ENCODE measurements at regions not wholly inside any gene's neighbourhood (a gene's known extent, or its start where the extent isn't known, plus 50 kb on each side); places are given as distances from the start of the nearest gene placed in this dataset.

GRCh38 chr2:128564551-128564950 lies 245.9 kb upstream of the HS6ST1 start:
- TF ChIP-seq CTCF (IDR thresholded peaks at IDR 0.05) (no peak), POLR2A (IDR thresholded peaks at IDR 0.05) (no peak)

Data from thyroid gland (tissue), 4 donors.